H1 (cell line): ENCODE measurements at regions not wholly inside any gene's neighbourhood (a gene's known extent, or its start where the extent isn't known, plus 50 kb on each side); places are given as distances from the start of the nearest gene placed in this dataset.

ENCODE experiments used
- BCL11A ChIP-seq, 2 experiments: IDR thresholded peaks; one replicate each; pipeline ENCODE4 v1.6.1; 2011; ENCODE audit warnings: low read depth in 2 of 2, low read length in 2 of 2, mild to moderate bottlenecking in 2 of 2
- CHD1 ChIP-seq: IDR thresholded peaks from 2 replicates; pipeline ENCODE4 v1.6.1; 2012; ENCODE audit warnings: low read depth, low read length, improper control_type of control experiment
- CHD2 ChIP-seq: IDR thresholded peaks from 2 replicates; pipeline ENCODE4 v1.6.1; 2012; ENCODE audit warnings: low read length, improper control_type of control experiment
- EZH2 ChIP-seq: fragments of 200-600 bp; sonication (generic); IDR thresholded peaks from 2 replicates; pipeline ENCODE4 v1.7.1; 2012; ENCODE audit warnings: low read depth, mild to moderate bottlenecking, moderate library complexity, low read length, inconsistent platforms; ENCODE audit not compliant: severe bottlenecking
- POLR2A ChIP-seq, 2 experiments: IDR thresholded peaks; 1 replicate in 1 of 2; 2 replicates in 1 of 2; pipeline ENCODE4 v1.6.1; 2011; ENCODE audit warnings: low read depth in 2 of 2, low read length in 2 of 2, mild to moderate bottlenecking in 2 of 2; ENCODE audit errors: control extremely low read depth in 1 of 2
- RFX5 ChIP-seq: IDR thresholded peaks from 2 replicates; pipeline ENCODE4 v1.6.1; 2011; ENCODE audit warnings: low read depth, low read length, improper control_type of control experiment, borderline replicate concordance
- TAF1 ChIP-seq: IDR thresholded peaks from 2 replicates; pipeline ENCODE4 v1.6.1; 2011; ENCODE audit warnings: mild to moderate bottlenecking, low read depth, low read length
- TF ChIP-seq, protein P1 (sequence below), 3 experiments: IDR thresholded peaks; 1 replicate in 2 of 3; 2 replicates in 1 of 3; pipeline versions ENCODE4 v1.5.1 to v1.6.1; 2011; ENCODE audit warnings: low read length in 3 of 3, mild to moderate bottlenecking in 3 of 3, inconsistent platforms in 2 of 3, low read depth in 1 of 3, moderate library complexity in 1 of 3; ENCODE audit not compliant: insufficient read depth in 1 of 3; ENCODE audit errors: control extremely low read depth in 1 of 3

- TF ChIP-seq, protein P1, sequence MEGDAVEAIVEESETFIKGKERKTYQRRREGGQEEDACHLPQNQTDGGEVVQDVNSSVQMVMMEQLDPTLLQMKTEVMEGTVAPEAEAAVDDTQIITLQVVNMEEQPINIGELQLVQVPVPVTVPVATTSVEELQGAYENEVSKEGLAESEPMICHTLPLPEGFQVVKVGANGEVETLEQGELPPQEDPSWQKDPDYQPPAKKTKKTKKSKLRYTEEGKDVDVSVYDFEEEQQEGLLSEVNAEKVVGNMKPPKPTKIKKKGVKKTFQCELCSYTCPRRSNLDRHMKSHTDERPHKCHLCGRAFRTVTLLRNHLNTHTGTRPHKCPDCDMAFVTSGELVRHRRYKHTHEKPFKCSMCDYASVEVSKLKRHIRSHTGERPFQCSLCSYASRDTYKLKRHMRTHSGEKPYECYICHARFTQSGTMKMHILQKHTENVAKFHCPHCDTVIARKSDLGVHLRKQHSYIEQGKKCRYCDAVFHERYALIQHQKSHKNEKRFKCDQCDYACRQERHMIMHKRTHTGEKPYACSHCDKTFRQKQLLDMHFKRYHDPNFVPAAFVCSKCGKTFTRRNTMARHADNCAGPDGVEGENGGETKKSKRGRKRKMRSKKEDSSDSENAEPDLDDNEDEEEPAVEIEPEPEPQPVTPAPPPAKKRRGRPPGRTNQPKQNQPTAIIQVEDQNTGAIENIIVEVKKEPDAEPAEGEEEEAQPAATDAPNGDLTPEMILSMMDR (IDR thresholded peaks at IDR 0.05; ENCODE audit: control extremely low read depth in 1 of 3, insufficient read depth in 1 of 3, low read depth in 1 of 3, low read length in 3 of 3) = no peak
- TF ChIP-seq TAF1 (no peak), BCL11A (IDR thresholded peaks at IDR 0.05; ENCODE audit: low read depth in 2 of 2, low read length in 2 of 2) (no peak), EZH2 (no peak), CHD2 (no peak), RFX5 (no peak), POLR2A (IDR thresholded peaks at IDR 0.05; ENCODE audit: control extremely low read depth in 1 of 2, low read depth in 2 of 2, low read length in 2 of 2) (no peak), CHD1 (no peak)
Measured at GRCh38 chr14:101226265-101226602, 322.7 kb upstream of the RTL1 start.
